Suprapubic skin (tissue), 4 donors: ENCODE measurements at regions not wholly inside any gene's neighbourhood (a gene's known extent, or its start where the extent isn't known, plus 50 kb on each side); places are given as distances from the start of the nearest gene placed in this dataset.

Source experiments
- EP300 ChIP-seq: sonication (generic); formaldehyde crosslinking; IDR thresholded peaks from one replicate; pipeline ENCODE4 v1.6.1; 2017; ENCODE audit warnings: antibody characterized with exemption
- POLR2AphosphoS5 ChIP-seq, 3 donors: sonication (generic); formaldehyde crosslinking; IDR thresholded peaks; one replicate each; pipeline ENCODE4 v1.6.1; 2017; ENCODE audit warnings: antibody characterized with exemption in 3 of 3
- TF ChIP-seq, protein P1 (sequence below), 2 donors: fragments of 200-600 bp in 1 of 2; fragments of 450-650 bp in 1 of 2; sonication (generic) in 1 of 2; IDR thresholded peaks; one replicate each; pipeline ENCODE4 v1.5.1; 2016 to 2019; ENCODE audit warnings: antibody characterized with exemption in 2 of 2, mild to moderate bottlenecking in 1 of 2, moderate library complexity in 1 of 2

DNA sequence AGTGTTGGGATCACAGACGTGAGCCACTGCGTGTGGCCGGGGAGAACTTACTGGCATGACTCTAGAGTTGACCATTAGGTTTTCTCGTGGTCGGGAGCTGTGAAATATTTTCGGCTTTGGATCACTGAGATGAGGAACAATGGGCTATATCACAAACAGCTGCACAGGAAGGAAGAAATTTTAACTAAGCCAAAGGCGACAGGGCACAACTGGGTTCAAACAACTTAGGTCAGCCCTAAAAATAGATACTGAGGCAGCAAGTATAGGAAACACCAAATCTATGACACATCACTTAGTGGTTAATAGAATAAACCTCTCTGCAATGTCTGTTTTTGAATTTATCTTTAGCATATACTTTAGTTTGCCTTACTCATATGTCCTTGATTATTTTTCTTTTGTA, 162.9 kb downstream of the LRIG3 start:
- TF ChIP-seq, protein P1, sequence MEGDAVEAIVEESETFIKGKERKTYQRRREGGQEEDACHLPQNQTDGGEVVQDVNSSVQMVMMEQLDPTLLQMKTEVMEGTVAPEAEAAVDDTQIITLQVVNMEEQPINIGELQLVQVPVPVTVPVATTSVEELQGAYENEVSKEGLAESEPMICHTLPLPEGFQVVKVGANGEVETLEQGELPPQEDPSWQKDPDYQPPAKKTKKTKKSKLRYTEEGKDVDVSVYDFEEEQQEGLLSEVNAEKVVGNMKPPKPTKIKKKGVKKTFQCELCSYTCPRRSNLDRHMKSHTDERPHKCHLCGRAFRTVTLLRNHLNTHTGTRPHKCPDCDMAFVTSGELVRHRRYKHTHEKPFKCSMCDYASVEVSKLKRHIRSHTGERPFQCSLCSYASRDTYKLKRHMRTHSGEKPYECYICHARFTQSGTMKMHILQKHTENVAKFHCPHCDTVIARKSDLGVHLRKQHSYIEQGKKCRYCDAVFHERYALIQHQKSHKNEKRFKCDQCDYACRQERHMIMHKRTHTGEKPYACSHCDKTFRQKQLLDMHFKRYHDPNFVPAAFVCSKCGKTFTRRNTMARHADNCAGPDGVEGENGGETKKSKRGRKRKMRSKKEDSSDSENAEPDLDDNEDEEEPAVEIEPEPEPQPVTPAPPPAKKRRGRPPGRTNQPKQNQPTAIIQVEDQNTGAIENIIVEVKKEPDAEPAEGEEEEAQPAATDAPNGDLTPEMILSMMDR (IDR thresholded peaks at IDR 0.05): no peak
- TF ChIP-seq POLR2AphosphoS5 (IDR thresholded peaks at IDR 0.05) (no peak), EP300 (no peak)
